Small intestine (tissue), 7 donors: ENCODE measurements at regions not wholly inside any gene's neighbourhood (a gene's known extent, or its start where the extent isn't known, plus 50 kb on each side); places are given as distances from the start of the nearest gene placed in this dataset.

ENCODE experiments used
- DNase-seq, 2 donors: peaks; one replicate each; pipeline versions ENCODE4 v3.0.0 to v3.0.0-alpha.2; 2013
- FAIRE-seq: peaks from 2 replicates; lab custom pipeline; 2012; peaks lifted over from hg19 to GRCh38; lab: Jason Lieb, UNC
- H3K27ac ChIP-seq, 3 donors: one replicate each; pipeline ENCODE4 v1.5.1; 2013; ENCODE audit warnings: low read length in 2 of 3, mild to moderate bottlenecking in 2 of 3, control low read depth in 1 of 3, inconsistent platforms in 1 of 3, low read depth in 1 of 3, moderate library complexity in 1 of 3
- H3K27me3 ChIP-seq, 3 donors: one replicate each; pipeline ENCODE4 v1.6.1; 2013; ENCODE audit warnings: low read length in 3 of 3, inconsistent platforms in 1 of 3; ENCODE audit not compliant: control insufficient read depth in 3 of 3, insufficient read depth in 3 of 3
- H3K36me3 ChIP-seq, 3 donors: one replicate each; pipeline ENCODE4 v1.6.1; 2013; ENCODE audit warnings: low read length in 3 of 3, inconsistent platforms in 1 of 3, low read depth in 1 of 3, mild to moderate bottlenecking in 1 of 3, moderate library complexity in 1 of 3; ENCODE audit not compliant: control insufficient read depth in 3 of 3, insufficient read depth in 2 of 3
- H3K4me1 ChIP-seq, 3 donors: one replicate each; pipeline ENCODE4 v1.6.1; 2013; ENCODE audit warnings: low read length in 2 of 3, inconsistent platforms in 1 of 3, low read depth in 1 of 3, mild to moderate bottlenecking in 1 of 3, moderate library complexity in 1 of 3; ENCODE audit not compliant: control insufficient read depth in 3 of 3, insufficient read depth in 2 of 3
- H3K4me3 ChIP-seq, 3 donors: one replicate each; pipeline ENCODE4 v1.5.1; 2013; ENCODE audit warnings: low read length in 3 of 3, control low read depth in 1 of 3, inconsistent platforms in 1 of 3, low read depth in 1 of 3, mild to moderate bottlenecking in 1 of 3, moderate library complexity in 1 of 3
- H3K9me3 ChIP-seq, 2 donors: one replicate each; pipeline ENCODE4 v1.6.1; 2013; ENCODE audit warnings: low read depth in 1 of 2, low read length in 1 of 2; ENCODE audit not compliant: control insufficient read depth in 2 of 2, insufficient read depth in 1 of 2
- WGBS, 3 donors: extraction: QIAGEN DNeasy Blood & Tissue Kit; methylation state at CpG; one replicate each; pipeline ENCODE4 v1.1.7; 2013; 5-methylcytosine and 5-hydroxymethylcytosine counted together
- donor health status: healthy with polysubstance abuse.
- donor health status: control.
- donor health status: control.
- donor health status: Bipolar disorder and iron deficiency.
- donor health status: healthy.

DNA sequence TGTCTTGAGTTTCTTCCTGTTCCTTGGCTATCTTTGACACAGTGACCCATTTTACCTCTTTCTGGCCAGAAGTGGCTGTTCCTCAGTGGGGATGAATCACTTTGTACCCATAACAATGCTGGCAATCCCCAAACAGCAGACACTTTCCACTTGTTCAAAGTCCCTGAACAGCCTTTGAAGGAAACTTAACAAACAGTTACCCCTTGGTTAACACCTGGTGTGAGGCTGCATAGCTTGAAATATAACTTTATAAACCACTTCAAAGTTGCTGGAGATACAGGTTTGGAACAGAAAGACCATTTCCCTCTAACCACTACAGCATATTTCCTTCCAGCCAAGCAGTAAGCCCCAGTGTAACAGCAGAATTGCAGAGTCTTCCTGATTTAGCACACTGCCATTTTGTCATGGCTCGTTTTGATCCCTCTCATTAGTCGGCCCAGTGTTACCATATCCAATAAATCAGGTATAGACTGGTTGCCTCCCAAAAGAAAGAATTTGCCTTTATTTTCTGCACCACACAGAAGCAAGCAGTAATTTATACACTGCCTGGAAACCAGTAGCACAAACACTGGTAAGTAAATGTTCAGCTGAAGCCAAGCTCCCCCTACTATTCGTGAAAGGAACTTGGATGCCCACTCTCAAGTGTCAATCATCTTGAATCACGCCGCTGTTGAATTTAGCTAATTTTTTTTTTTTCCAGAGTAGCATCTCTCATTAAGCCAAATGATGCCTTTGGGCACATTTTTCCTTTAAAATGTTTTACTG lies 225.9 kb downstream of the PIK3R1 start:
- Histone ChIP-seq H3K4me3 (no peak overlapping the region), H3K27me3 (no peaks in the 10 kb centered on the region), H3K36me3 (no peaks in the 10 kb centered on the region), H3K9me3 (no peaks in the 10 kb centered on the region), H3K27ac (no peak overlapping the region), H3K4me1 (no peaks in the 10 kb centered on the region)
- DNase-seq (no peak), FAIRE-seq (no peak)
- 69 to 87% (median 81%) methylated on average over 5 of the region's 5 CpGs for whole genome bisulfite sequencing, 3 donors

DNA sequence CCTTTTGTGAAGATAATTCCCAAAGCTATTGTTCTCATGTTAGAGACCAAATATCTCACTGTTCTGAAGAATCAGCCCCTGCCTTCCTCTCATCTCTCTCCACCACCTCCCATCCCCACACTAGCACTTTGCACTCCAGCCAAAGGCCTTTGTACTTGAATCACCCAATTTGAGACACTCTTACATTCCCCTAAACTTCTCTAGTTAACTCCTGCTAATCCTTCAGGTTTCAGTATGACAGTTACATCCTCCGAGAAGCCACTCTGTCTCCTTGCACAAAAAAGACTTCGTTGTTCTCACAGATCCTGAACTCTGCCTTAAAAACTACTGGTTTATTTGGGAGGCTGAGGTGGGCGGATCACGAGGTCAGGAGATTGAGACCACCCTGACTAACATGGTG lies 227.5 kb downstream of the PIK3R1 start:
- Histone ChIP-seq H3K4me1 (no peaks in the 10 kb centered on the region), H3K9me3 (no peaks in the 10 kb centered on the region), H3K4me3 (no peak overlapping the region), H3K27ac (no peak overlapping the region), H3K27me3 (no peaks in the 10 kb centered on the region), H3K36me3 (no peaks in the 10 kb centered on the region)
- DNase-seq = no peak
- WGBS, 3 donors = 90 to 92% (median 91%) methylated on average over 4 of the region's 4 CpGs
- FAIRE-seq = no peak

DNA sequence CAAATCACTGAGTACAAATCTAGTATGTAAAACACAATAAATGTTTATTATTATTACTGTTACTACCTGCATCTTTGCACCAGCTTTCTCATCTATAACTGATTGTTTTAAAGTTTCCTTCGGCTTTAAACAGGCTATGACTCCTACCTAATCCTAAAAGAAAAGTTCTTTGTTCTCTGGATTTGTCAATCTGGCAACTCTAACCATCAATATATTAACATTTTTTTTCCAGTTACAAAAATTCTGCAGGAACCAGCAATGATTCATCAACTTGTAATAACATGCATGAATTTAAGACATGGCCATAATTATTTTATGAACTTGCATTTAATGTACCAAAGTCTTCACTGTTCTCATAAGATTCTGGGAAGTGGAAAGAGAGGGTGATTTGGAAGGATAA lies 228.5 kb downstream of the PIK3R1 start:
- 67 to 83% (median 70%) methylated on average over 1 of the region's 1 CpG for WGBS, 3 donors
- FAIRE-seq (no peak), DNase-seq (no peak)
- no peaks in the 10 kb centered on the region for H3K9me3 ChIP-seq
- H3K27me3 ChIP-seq = no peaks in the 10 kb centered on the region
- no peak overlapping the region for H3K27ac ChIP-seq
- H3K4me1 ChIP-seq = no peaks in the 10 kb centered on the region
- H3K4me3 ChIP-seq = no peak overlapping the region
- no peaks in the 10 kb centered on the region for H3K36me3 ChIP-seq

DNA sequence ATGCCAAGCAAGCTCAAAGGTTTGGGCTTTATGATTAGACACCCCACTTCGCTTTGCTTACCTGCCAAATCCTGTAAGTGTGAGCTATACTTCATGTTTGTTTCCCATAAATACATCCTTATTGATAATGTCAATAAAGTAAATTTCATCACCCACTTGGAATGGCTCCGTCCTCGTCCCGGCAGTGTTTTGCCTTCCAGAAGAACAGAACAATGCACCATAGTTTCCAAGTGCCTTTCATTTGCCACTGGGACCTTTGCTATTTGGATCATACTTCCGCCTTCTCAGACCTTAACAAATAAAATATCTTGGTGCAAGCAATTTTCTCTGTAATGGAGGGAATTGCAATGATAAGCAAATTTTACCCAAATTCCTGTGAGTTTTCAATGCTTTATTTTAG lies 229.3 kb downstream of the PIK3R1 start:
- FAIRE-seq = no peak
- peak in 1 of 2 donors; percentile 23 for DNase-seq
- no peak overlapping the region for H3K4me3 ChIP-seq
- H3K4me1 ChIP-seq = no peaks in the 10 kb centered on the region
- H3K9me3 ChIP-seq = no peaks in the 10 kb centered on the region
- no peak overlapping the region for H3K27ac ChIP-seq
- H3K36me3 ChIP-seq = no peaks in the 10 kb centered on the region
- H3K27me3 ChIP-seq = no peaks in the 10 kb centered on the region
- WGBS, 3 donors = 27 to 56% (median 46%) methylated on average over 5 of the region's 5 CpGs

DNA sequence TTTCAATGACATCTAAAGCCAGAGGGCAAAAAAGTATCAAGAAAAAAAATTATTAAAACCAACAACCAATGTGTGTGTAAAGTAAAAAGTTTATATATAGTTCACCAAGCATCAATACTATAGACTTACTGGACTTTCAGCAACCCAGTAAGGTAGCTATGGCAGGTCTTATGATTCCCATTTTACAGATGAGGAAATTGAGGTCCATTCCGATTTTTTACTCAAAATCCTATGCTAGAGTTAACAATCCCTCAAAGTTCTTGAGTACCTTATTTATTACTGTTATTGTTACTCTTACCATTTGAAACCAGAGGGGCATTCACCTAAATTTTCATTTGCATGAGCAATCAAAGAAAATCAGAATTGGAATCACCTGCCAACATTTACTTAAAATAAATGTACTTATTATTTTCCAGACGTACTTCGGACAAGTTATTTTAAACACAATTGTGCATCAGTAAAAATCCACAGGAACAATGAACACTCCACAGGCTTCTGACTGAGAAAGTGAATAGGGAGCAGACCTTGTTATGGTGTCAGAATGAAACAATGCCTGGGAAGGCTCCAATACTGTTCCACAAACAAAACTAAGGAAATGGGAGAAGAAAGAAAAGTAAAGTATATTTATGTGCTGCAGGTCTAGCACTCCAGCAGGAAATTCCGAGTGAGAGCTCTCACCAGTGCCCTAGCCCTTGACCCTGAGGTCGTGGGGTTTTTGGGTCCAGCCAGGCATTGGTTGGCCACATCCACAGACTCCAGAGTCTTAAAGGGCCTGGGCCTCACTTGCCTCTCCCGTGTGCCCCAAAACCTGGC lies 229.9 kb downstream of the PIK3R1 start:
- no peaks in the 10 kb centered on the region for H3K4me1 ChIP-seq
- FAIRE-seq (peak; percentile 5), DNase-seq (no peak)
- no peaks in the 10 kb centered on the region for H3K36me3 ChIP-seq
- H3K4me3 ChIP-seq = no peak overlapping the region
- H3K27ac ChIP-seq = no peak overlapping the region
- no peaks in the 10 kb centered on the region for H3K9me3 ChIP-seq
- H3K27me3 ChIP-seq = no peaks in the 10 kb centered on the region
- 70 to 86% (median 79%) methylated on average over 6 of the region's 6 CpGs for WGBS, 3 donors

DNA sequence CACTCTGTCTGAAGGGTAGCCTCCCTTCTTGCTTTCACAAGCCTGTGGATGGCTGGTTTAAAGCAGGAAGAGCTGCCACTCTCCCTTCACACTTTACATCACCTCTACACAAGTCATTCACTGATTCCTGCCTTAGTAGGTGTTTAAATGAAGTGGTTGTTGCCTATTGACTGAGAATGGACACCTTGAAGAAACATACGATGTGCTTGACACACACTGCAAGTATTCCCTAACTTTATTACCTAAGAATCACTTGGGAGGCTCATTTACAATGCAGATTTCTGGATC lies 230.5 kb downstream of the PIK3R1 start:
- H3K4me3 ChIP-seq = no peak overlapping the region
- H3K36me3 ChIP-seq = no peaks in the 10 kb centered on the region
- no peaks in the 10 kb centered on the region for H3K4me1 ChIP-seq
- H3K27ac ChIP-seq = no peak overlapping the region
- H3K27me3 ChIP-seq = no peaks in the 10 kb centered on the region
- WGBS, 3 donors = 81 to 88% (median 88%) methylated on average over 1 of the region's 1 CpG
- DNase-seq (no peak), FAIRE-seq (no peak)
- H3K9me3 ChIP-seq = no peaks in the 10 kb centered on the region

DNA sequence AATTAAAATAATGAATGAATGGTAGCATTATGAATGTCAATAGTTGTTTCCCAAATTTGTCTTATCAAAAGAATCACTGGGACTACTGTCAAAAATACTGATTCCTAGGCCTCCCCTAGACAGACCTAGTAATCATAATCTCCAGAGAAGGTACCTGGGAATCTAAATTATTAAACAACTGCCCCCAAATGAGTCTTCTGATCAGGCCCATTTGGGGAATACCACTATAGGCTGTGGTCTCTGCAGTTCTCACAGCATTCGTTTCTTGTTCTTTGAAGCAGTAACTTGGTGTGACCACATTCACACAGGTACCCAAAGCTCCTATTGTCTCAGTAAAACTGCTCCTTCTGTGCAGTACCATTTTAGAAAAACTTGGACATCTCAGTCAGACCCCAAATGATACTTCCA lies 230.9 kb downstream of the PIK3R1 start:
- no peaks in the 10 kb centered on the region for H3K9me3 ChIP-seq
- no peak overlapping the region for H3K4me3 ChIP-seq
- no peaks in the 10 kb centered on the region for H3K27me3 ChIP-seq
- H3K36me3 ChIP-seq = no peaks in the 10 kb centered on the region
- FAIRE-seq (no peak), DNase-seq (no peak)
- 68 to 81% (median 78%) methylated on average over 1 of the region's 1 CpG for WGBS, 3 donors
- no peaks in the 10 kb centered on the region for H3K4me1 ChIP-seq
- no peak overlapping the region for H3K27ac ChIP-seq

DNA sequence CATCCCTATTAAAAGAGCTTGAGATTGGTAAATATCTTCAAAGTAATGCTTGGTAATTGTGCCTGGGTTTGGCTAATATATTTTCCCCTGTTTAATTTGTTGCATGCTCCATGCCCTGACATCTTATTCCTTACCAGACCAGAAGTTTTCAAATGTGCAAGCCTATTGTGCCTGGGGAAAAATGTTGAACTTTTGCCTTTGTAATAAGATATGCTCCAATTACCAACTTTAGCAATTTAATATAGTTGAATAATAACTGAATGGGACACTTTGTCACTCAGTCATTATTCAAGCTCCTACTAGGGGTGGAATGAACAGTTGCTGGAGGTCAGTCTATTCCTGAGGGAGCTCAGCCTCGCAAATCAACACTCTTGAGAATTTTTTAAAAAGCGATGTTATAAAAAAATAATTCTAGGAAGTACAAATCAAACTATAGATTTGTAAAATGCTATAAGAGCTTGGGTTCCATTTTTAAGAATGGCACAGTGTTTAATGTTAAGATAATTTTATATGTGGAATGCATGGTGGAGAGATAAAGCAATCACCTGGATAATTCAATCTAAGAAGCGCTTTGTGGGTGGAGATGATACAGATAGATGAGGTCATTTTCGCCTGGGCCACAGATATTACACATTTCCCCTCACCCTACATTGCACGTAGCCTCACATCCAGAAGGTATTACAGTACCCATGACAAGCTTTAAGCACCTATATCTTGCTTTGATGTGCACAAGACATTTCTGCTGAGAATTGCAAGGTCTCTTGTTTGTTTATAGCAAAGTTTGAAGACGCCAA lies 231.8 kb downstream of the PIK3R1 start:
- H3K9me3 ChIP-seq = no peaks in the 10 kb centered on the region
- H3K27me3 ChIP-seq = no peaks in the 10 kb centered on the region
- H3K27ac ChIP-seq = no peak overlapping the region
- WGBS, 3 donors = 86 to 94% (median 92%) methylated on average over 6 of the region's 6 CpGs
- no peak overlapping the region for H3K4me3 ChIP-seq
- DNase-seq = no peak
- H3K4me1 ChIP-seq = no peaks in the 10 kb centered on the region
- no peaks in the 10 kb centered on the region for H3K36me3 ChIP-seq
- no peak for FAIRE-seq
